ENCODE measurements at regions not wholly inside any gene's neighbourhood (a gene's known extent, or its start where the extent isn't known, plus 50 kb on each side); places are given as distances from the start of the nearest gene placed in this dataset.
A peak's percentile ranks its signal among the peaks of the same experiment; 100 is the strongest.

- TF ChIP-seq, protein P1, sequence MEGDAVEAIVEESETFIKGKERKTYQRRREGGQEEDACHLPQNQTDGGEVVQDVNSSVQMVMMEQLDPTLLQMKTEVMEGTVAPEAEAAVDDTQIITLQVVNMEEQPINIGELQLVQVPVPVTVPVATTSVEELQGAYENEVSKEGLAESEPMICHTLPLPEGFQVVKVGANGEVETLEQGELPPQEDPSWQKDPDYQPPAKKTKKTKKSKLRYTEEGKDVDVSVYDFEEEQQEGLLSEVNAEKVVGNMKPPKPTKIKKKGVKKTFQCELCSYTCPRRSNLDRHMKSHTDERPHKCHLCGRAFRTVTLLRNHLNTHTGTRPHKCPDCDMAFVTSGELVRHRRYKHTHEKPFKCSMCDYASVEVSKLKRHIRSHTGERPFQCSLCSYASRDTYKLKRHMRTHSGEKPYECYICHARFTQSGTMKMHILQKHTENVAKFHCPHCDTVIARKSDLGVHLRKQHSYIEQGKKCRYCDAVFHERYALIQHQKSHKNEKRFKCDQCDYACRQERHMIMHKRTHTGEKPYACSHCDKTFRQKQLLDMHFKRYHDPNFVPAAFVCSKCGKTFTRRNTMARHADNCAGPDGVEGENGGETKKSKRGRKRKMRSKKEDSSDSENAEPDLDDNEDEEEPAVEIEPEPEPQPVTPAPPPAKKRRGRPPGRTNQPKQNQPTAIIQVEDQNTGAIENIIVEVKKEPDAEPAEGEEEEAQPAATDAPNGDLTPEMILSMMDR (IDR thresholded peaks at IDR 0.05; ENCODE audit: insufficient read depth, low read length, missing control alignments): no peak
- CTCF ChIA-PET: interaction anchor here (1.1 kb wide), 1 partner anchor 16 kb away, joined by 3 read pairs; no protein-coding TSS in a partner anchor
Observed at GRCh38 chr2:175837046-175837445, 165.0 kb downstream of the LNPK start.

DNA sequence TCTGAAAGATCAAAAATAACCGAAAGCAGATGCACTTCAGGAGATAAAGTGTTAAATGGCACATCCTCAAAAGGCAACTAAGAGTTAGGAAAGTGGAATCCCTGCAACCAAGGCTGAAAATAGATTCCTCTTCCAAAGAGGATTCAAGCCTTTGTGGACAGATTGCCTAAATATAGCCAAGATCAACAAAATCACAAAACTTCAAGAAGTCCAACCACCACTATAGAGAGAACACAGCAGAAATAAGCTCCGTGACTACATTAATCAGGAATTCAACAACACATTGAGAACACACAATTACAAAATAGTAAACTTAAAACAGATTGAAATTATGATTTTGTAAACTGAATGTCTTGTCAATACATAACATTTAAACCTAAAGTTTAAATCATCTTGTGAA lies 165.7 kb downstream of the LNPK start:
- POLR2A ChIA-PET: no interaction called here
- TF ChIP-seq, protein P1 (IDR thresholded peaks at IDR 0.05; ENCODE audit: insufficient read depth, low read length, missing control alignments): no peak
- DNase-seq (ENCODE audit: low read depth, low spot score): no peak
- CTCF ChIA-PET: interaction anchor here (0.5 to 1.1 kb wide), 2 partner anchors 17 to 166 kb away, joined by 3 read pairs; partner anchors contain the start of gene LNPK
- no peak overlapping the region for H3K4me3 ChIP-seq (ENCODE audit: low read depth, low read length)

More at GRCh38 chr2:175837046-175837445, 165.0 kb downstream of the LNPK start:
- H3K4me3 ChIP-seq (ENCODE audit: low read depth, low read length): no peak overlapping the region
- POLR2A ChIA-PET: no interaction called here
- peak; percentile 73 for DNase-seq (ENCODE audit: low read depth, low spot score)

DNA sequence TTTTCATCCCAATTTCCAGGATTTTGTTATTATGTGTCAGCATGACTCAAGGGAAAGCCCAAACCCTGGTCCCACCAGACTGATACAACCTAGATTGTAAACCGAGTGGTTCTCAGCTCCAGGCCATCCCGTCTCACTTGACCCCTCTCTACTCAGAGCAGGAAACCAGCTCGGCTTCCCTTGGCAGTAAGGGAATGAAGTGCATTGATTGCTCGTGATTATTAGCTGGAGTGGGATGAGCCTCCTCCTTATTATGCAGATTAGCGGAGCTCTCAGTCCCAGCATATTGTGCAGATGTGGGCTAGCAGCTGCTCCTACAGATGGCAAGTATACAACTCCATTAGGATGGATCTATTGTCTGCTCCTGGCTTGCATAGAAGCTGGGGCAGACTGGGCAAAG lies 167.6 kb downstream of the LNPK start:
- ChIA-PET POLR2A (no interaction called here), CTCF (interaction anchor here (1.3 kb wide), 1 partner anchor 246 kb away, joined by 3 read pairs; no protein-coding TSS in a partner anchor)
- no peak overlapping the region for H3K4me3 ChIP-seq (ENCODE audit: low read depth, low read length)
- TF ChIP-seq, protein P1 (IDR thresholded peaks at IDR 0.05; ENCODE audit: insufficient read depth, low read length, missing control alignments): no peak
- DNase-seq (ENCODE audit: low read depth, low spot score): no peak

- CTCF ChIA-PET: no interaction called here
Observed at GRCh38 chr2:175832866-175833265, 169.2 kb downstream of the LNPK start.

DNA sequence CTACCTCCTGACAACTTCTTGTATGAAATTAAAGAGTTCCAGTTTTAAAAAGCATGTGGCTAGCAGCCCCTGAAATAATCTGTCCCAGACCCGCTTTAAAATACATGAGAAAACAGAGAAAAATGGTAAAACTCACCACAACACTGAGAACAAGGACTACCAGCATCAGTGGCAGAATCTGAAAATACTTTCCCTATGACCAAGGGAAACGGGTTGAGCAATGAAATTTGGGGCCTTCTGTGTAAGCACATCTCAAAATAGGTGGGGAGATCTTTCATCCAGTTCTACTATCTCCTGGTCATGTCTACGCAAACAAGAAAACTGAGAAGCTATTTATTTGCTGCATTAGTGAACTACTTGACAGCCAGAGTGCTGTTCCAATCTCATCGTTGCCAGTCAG lies 172.3 kb downstream of the LNPK start:
- no peak overlapping the region for H3K4me3 ChIP-seq (ENCODE audit: low read depth, low read length)
- DNase-seq (ENCODE audit: low read depth, low spot score): no peak
- TF ChIP-seq, protein P1 (IDR thresholded peaks at IDR 0.05; ENCODE audit: insufficient read depth, low read length, missing control alignments): no peak
- ChIA-PET CTCF (no interaction called here), POLR2A (no interaction called here)

More at GRCh38 chr2:175832866-175833265, 169.2 kb downstream of the LNPK start:
- no peak overlapping the region for H3K4me3 ChIP-seq (ENCODE audit: low read depth, low read length)
- TF ChIP-seq, protein P1 (IDR thresholded peaks at IDR 0.05; ENCODE audit: insufficient read depth, low read length, missing control alignments): no peak
- DNase-seq (ENCODE audit: low read depth, low spot score): no peak
- POLR2A ChIA-PET: no interaction called here

GRCh38 chr2:175827856-175828255 lies 174.2 kb downstream of the LNPK start:
- ChIA-PET CTCF (no interaction called here), POLR2A (no interaction called here)
- TF ChIP-seq, protein P1 (IDR thresholded peaks at IDR 0.05; ENCODE audit: insufficient read depth, low read length, missing control alignments): no peak

More at GRCh38 chr2:175827856-175828255, 174.2 kb downstream of the LNPK start:
- no peak overlapping the region for H3K4me3 ChIP-seq (ENCODE audit: low read depth, low read length)
- DNase-seq (ENCODE audit: low read depth, low spot score): no peak

Data from AG04449 (cell line).